ENCODE measurements at regions not wholly inside any gene's neighbourhood (a gene's known extent, or its start where the extent isn't known, plus 50 kb on each side); places are given as distances from the start of the nearest gene placed in this dataset.

GRCh38 chr3:101936419-101937356 lies 87.4 kb downstream of the NFKBIZ start (continued):
- TF ChIP-seq THAP7 (CRISPR knock-in tag; IDR thresholded peaks at IDR 0.05): no peak
- TF ChIP-seq NR2F2 (IDR thresholded peaks at IDR 0.05; ENCODE audit: borderline replicate concordance, low read depth): no peak
- no peak for TF ChIP-seq ZNF577 (CRISPR knock-in tag; IDR thresholded peaks at IDR 0.05; ENCODE audit: borderline replicate concordance, low read depth)
- TF ChIP-seq ZSCAN25 (CRISPR knock-in tag; IDR thresholded peaks at IDR 0.05): no peak
- TF ChIP-seq WIZ (CRISPR knock-in tag; IDR thresholded peaks at IDR 0.05): no peak
- TF ChIP-seq HOXD1 (CRISPR knock-in tag; IDR thresholded peaks at IDR 0.05): no peak
- TF ChIP-seq MEF2D (CRISPR knock-in tag; IDR thresholded peaks at IDR 0.05): no peak
- no peak for TF ChIP-seq TARDBP (CRISPR knock-in tag; IDR thresholded peaks at IDR 0.05)
- TF ChIP-seq PITX1 (CRISPR knock-in tag; IDR thresholded peaks at IDR 0.05): no peak
- TF ChIP-seq ZNF766 (CRISPR knock-in tag; IDR thresholded peaks at IDR 0.05; ENCODE audit: borderline replicate concordance): no peak
- TF ChIP-seq ZNF839 (CRISPR knock-in tag; IDR thresholded peaks at IDR 0.05; ENCODE audit: borderline replicate concordance): no peak
- no peak for TF ChIP-seq GPN1 (CRISPR knock-in tag; IDR thresholded peaks at IDR 0.05; ENCODE audit: borderline replicate concordance)
- no peak for TF ChIP-seq ZNF101 (CRISPR knock-in tag; IDR thresholded peaks at IDR 0.05; ENCODE audit: borderline replicate concordance, low read depth)
